ENCODE measurements at regions not wholly inside any gene's neighbourhood (a gene's known extent, or its start where the extent isn't known, plus 50 kb on each side); places are given as distances from the start of the nearest gene placed in this dataset.

DNA sequence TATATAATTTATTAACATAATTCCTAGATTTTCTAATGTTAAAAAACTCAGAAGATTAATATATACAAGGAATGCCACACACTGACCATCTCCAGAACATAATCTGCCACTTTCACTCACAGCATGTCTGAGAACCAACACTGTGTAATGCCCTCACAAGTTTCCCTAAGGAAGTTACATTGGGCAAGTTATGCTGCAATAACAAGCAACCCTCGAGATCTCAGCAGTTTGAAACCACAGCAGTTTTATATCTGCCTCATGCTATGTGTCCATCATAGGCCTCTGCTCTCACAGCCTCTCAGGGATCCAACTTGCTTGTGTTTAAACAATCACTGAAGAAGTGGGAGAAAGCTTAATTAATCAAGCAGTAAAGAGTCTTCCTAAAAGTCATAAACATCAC lies 250.0 kb upstream of the SLC7A11 start:
- ATAC-seq (ENCODE audit: poor library complexity): no peak
- H3K4me3 Mint-ChIP-seq: no peak overlapping the region
- peaks cover 0 to 4% of the 10 kb centered on the region in 2 experiments for H3K9me3 ChIP-seq (ENCODE audit: control insufficient read depth in 1 of 2, insufficient read depth in 1 of 2, low read length in 2 of 2)
- no peaks in the 10 kb centered on the region for H3K4me1 ChIP-seq (ENCODE audit: insufficient read depth, low read length)
- no peak for DNase-seq
- H3K27ac ChIP-seq (ENCODE audit: low read depth in 1 of 2, low read length in 2 of 2): no peak overlapping the region
- no peaks in the 10 kb centered on the region for H3K27me3 Mint-ChIP-seq
- ChIA-PET CTCF (no interaction called here), POLR2A (no interaction called here)
- TF ChIP-seq, protein P1, sequence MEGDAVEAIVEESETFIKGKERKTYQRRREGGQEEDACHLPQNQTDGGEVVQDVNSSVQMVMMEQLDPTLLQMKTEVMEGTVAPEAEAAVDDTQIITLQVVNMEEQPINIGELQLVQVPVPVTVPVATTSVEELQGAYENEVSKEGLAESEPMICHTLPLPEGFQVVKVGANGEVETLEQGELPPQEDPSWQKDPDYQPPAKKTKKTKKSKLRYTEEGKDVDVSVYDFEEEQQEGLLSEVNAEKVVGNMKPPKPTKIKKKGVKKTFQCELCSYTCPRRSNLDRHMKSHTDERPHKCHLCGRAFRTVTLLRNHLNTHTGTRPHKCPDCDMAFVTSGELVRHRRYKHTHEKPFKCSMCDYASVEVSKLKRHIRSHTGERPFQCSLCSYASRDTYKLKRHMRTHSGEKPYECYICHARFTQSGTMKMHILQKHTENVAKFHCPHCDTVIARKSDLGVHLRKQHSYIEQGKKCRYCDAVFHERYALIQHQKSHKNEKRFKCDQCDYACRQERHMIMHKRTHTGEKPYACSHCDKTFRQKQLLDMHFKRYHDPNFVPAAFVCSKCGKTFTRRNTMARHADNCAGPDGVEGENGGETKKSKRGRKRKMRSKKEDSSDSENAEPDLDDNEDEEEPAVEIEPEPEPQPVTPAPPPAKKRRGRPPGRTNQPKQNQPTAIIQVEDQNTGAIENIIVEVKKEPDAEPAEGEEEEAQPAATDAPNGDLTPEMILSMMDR (IDR thresholded peaks at IDR 0.05): no peak
- peaks cover 6% of the 10 kb centered on the region for H3K9me3 Mint-ChIP-seq
- no peak overlapping the region for H3K27ac Mint-ChIP-seq
- H3K36me3 Mint-ChIP-seq (ENCODE audit: low read depth): no peaks in the 10 kb centered on the region
- no peaks in the 10 kb centered on the region for H3K27me3 ChIP-seq (ENCODE audit: control insufficient read depth in 1 of 2, insufficient read depth in 2 of 2, low read length in 2 of 2)
- no peaks in the 10 kb centered on the region for H3K4me1 Mint-ChIP-seq (ENCODE audit: low read depth)
- no peak overlapping the region for H3K4me3 ChIP-seq (ENCODE audit: low read length)
- intact Hi-C loops (cut with DNase I, micrococcal nuclease): no loop called here
- H3K36me3 ChIP-seq (ENCODE audit: insufficient read depth, low read length): no peaks in the 10 kb centered on the region

DNA sequence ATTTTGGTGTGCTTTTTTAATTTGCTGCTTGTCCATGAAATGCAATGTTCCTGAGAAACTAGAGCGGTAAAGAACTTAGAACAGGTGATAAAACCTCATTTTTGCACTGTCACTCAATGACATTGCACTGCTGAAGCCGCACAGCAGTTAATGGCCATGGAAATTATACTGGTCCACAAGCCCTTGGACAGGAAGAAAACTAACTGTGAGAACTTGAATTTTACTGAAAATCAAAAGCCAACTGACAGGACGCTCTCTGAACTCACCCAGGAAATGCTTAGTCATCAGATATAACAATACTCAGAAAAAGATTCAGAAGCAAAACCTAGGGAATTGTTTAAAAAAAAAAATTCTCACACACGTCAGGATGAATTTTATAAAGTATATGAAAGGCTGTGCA lies 246.4 kb upstream of the SLC7A11 start:
- Histone ChIP-seq H3K27ac (ENCODE audit: low read depth in 1 of 2, low read length in 2 of 2) (no peak overlapping the region), H3K9me3 (ENCODE audit: control insufficient read depth in 1 of 2, insufficient read depth in 1 of 2, low read length in 2 of 2) (peaks cover 0 to 4% of the 10 kb centered on the region in 2 experiments), H3K4me3 (ENCODE audit: low read length) (no peak overlapping the region), H3K36me3 (ENCODE audit: insufficient read depth, low read length) (no peaks in the 10 kb centered on the region), H3K4me1 (ENCODE audit: insufficient read depth, low read length) (no peaks in the 10 kb centered on the region), H3K27me3 (ENCODE audit: control insufficient read depth in 1 of 2, insufficient read depth in 2 of 2, low read length in 2 of 2) (no peaks in the 10 kb centered on the region)
- Mint-ChIP-seq H3K27me3 (no peaks in the 10 kb centered on the region), H3K9me3 (peaks cover 2% of the 10 kb centered on the region), H3K27ac (no peak overlapping the region), H3K4me3 (no peak overlapping the region), H3K36me3 (ENCODE audit: low read depth) (no peaks in the 10 kb centered on the region), H3K4me1 (ENCODE audit: low read depth) (no peaks in the 10 kb centered on the region)
- ATAC-seq (ENCODE audit: poor library complexity) (no peak), DNase-seq (no peak)
- CTCF ChIA-PET: no interaction called here
- intact Hi-C loops (cut with DNase I, micrococcal nuclease): no loop called here
- POLR2A ChIA-PET: no interaction called here
- TF ChIP-seq, protein P1 (IDR thresholded peaks at IDR 0.05): no peak

DNA sequence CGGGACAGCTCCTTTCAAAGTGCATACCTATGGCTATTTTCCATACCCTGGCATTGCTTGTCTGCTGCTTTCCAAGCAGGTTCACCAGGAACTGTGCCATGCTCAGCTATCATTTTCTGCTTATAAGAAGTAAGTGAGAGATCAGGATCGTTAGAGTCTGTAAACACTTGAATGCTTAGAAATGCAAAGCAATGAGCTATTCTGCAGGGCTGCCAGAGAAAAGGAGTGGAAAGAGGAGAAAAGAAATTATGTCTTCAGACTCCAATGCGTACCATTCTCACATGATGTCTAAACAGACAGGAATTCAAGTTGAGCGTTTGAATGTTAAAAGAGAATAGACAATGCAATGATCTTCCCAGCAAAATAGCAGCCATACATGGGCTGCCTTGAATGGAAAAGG lies 245.5 kb upstream of the SLC7A11 start:
- TF ChIP-seq, protein P1 (IDR thresholded peaks at IDR 0.05): no peak
- ATAC-seq (ENCODE audit: poor library complexity): no peak
- intact Hi-C loops (cut with DNase I, micrococcal nuclease): no loop called here
- Histone ChIP-seq H3K4me3 (ENCODE audit: low read length) (no peak overlapping the region), H3K27ac (ENCODE audit: low read depth in 1 of 2, low read length in 2 of 2) (no peak overlapping the region), H3K36me3 (ENCODE audit: insufficient read depth, low read length) (no peaks in the 10 kb centered on the region), H3K27me3 (ENCODE audit: control insufficient read depth in 1 of 2, insufficient read depth in 2 of 2, low read length in 2 of 2) (no peaks in the 10 kb centered on the region), H3K4me1 (ENCODE audit: insufficient read depth, low read length) (no peaks in the 10 kb centered on the region), H3K9me3 (ENCODE audit: control insufficient read depth in 1 of 2, insufficient read depth in 1 of 2, low read length in 2 of 2) (peaks cover 0 to 4% of the 10 kb centered on the region in 2 experiments)
- no peaks in the 10 kb centered on the region for H3K36me3 Mint-ChIP-seq (ENCODE audit: low read depth)
- no peak overlapping the region for H3K4me3 Mint-ChIP-seq
- CTCF ChIA-PET: no interaction called here
- H3K27ac Mint-ChIP-seq: no peak overlapping the region
- H3K27me3 Mint-ChIP-seq: no peaks in the 10 kb centered on the region
- H3K9me3 Mint-ChIP-seq: peaks cover 2% of the 10 kb centered on the region
- no peaks in the 10 kb centered on the region for H3K4me1 Mint-ChIP-seq (ENCODE audit: low read depth)
- no peak for DNase-seq
- POLR2A ChIA-PET: no interaction called here

Measured in CD4-positive, alpha-beta T cell (primary cell).